Urothelium cell line (cell line): ENCODE measurements at regions not wholly inside any gene's neighbourhood (a gene's known extent, or its start where the extent isn't known, plus 50 kb on each side); places are given as distances from the start of the nearest gene placed in this dataset.

Experiments
- DNase-seq: peaks from one replicate; pipeline ENCODE4 v3.0.0; 2011; ENCODE audit warnings: low spot score, mixed read lengths
- FAIRE-seq: peaks from 2 replicates; lab custom pipeline; 2011; peaks lifted over from hg19 to GRCh38; lab: Jason Lieb, UNC

GRCh38 chr2:234546770-234547169 lies 49.9 kb upstream of the ARL4C start:
- DNase-seq: no peak
- FAIRE-seq: no peak
